ENCODE measurements at regions not wholly inside any gene's neighbourhood (a gene's known extent, or its start where the extent isn't known, plus 50 kb on each side); places are given as distances from the start of the nearest gene placed in this dataset.
"Not testable (repeated sequence)": the region's sequence is repeated elsewhere in the genome, so short reads cannot be mapped to it uniquely, and the experiment has no call there.

DNA sequence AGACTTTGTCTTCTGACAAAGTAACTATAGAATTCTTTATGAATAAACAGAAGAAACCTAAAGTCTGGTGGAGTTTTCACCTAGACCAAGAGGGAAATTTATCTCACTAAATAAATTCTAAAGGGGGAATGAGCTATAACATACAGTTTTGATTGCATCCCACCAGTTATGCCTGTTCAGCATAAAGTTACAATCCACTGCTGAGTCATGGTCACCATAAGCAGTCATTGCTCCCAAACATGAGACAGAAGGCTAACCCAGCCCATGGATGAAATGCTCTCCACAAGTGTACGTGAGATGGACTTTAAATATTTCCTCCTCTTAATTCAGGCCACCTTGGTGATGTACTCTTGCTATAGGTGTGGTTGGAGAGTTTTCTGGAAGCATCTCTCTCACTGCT lies 96.7 kb upstream of the CCT8L2 start:
- H3K4me1 ChIP-seq (ENCODE audit: control insufficient read depth in 2 of 2, insufficient read depth in 2 of 2, low read length in 2 of 2); CTCF ChIA-PET; POLR2A ChIA-PET; H3K27me3 ChIP-seq (ENCODE audit: control insufficient read depth in 2 of 2, insufficient read depth in 2 of 2, low read length in 2 of 2); H3K4me3 ChIP-seq (ENCODE audit: low read length); H3K36me3 ChIP-seq (ENCODE audit: control insufficient read depth in 2 of 3, insufficient read depth in 3 of 3, low read length in 3 of 3); H3K4me3 Mint-ChIP-seq; H3K4me1 Mint-ChIP-seq; H3K27ac ChIP-seq (ENCODE audit: low read depth, low read length); DNase-seq; ATAC-seq; H3K9me3 ChIP-seq (ENCODE audit: control insufficient read depth in 2 of 3, low read length in 3 of 3); H3K27ac Mint-ChIP-seq; H3K36me3 Mint-ChIP-seq; H3K9me3 Mint-ChIP-seq; intact Hi-C loops (cut with micrococcal nuclease): not testable (repeated sequence)
- peaks cover 0 to 18% (median 5%) of the 10 kb centered on the region in 5 donors for H3K27me3 Mint-ChIP-seq

DNA sequence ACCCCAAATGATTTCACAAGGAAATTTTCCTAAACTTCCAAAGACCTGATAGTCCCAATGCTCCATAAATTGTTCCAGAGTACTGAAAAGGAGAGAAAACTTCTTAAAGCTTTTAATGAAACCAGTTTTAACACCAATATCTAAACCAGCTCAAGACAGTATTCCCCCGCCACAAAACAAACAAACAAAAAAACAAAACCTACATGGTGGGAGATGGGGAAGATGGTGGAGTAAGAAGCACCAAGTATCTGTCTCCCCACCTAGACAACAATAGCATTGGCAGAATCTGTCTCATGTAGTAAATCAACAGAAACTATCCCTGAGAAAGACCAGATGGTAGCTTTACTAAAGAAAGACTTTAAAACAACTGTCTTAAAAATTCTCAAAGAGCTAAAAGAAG lies 88.7 kb upstream of the CCT8L2 start:
- H3K27me3 Mint-ChIP-seq = peaks cover 0 to 27% (median 17%) of the 10 kb centered on the region in 5 donors
- H3K4me1 Mint-ChIP-seq; ATAC-seq; H3K27me3 ChIP-seq (ENCODE audit: control insufficient read depth in 2 of 2, insufficient read depth in 2 of 2, low read length in 2 of 2); H3K36me3 ChIP-seq (ENCODE audit: control insufficient read depth in 2 of 3, insufficient read depth in 3 of 3, low read length in 3 of 3); POLR2A ChIA-PET; H3K4me3 Mint-ChIP-seq; H3K9me3 ChIP-seq (ENCODE audit: control insufficient read depth in 2 of 3, low read length in 3 of 3); H3K27ac ChIP-seq (ENCODE audit: low read depth, low read length); H3K27ac Mint-ChIP-seq; intact Hi-C loops (cut with micrococcal nuclease); H3K4me3 ChIP-seq (ENCODE audit: low read length); CTCF ChIA-PET; DNase-seq; H3K4me1 ChIP-seq (ENCODE audit: control insufficient read depth in 2 of 2, insufficient read depth in 2 of 2, low read length in 2 of 2); H3K36me3 Mint-ChIP-seq; H3K9me3 Mint-ChIP-seq: not testable (repeated sequence)

DNA sequence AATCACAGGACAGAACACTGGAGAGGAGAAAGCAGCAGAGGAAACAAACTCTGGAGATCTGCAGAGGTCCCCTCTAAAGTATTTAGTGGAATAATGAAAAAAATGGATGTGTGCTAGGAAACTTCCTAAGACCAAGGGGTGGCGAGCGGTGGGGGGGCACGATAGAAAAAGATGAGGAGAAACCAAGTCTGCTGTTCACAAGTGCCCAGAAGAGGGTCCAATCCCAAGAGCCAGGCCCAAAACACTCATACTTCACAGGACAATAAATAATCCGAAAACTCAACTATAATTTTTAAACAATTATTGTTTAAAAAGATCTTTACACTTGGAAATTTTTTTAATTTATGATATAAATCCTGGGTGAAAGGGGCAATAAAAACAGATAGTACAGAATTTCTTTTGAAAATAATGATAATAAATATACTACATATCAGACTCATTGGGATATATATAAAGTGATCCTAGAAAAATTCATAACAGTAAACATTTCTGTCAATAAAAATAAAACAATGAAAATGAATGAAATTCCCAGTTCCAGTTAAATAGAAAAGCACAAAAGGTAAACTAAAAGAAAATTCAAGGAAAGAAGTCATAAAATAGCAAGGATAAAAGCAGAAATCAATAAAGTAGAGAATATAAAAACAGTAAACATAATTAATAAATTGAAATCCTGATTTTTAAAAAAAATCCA lies 87.7 kb upstream of the CCT8L2 start:
- ATAC-seq, CTCF ChIA-PET: not testable (repeated sequence)
- H3K27me3 Mint-ChIP-seq = peaks cover 0 to 27% (median 17%) of the 10 kb centered on the region in 5 donors

DNA sequence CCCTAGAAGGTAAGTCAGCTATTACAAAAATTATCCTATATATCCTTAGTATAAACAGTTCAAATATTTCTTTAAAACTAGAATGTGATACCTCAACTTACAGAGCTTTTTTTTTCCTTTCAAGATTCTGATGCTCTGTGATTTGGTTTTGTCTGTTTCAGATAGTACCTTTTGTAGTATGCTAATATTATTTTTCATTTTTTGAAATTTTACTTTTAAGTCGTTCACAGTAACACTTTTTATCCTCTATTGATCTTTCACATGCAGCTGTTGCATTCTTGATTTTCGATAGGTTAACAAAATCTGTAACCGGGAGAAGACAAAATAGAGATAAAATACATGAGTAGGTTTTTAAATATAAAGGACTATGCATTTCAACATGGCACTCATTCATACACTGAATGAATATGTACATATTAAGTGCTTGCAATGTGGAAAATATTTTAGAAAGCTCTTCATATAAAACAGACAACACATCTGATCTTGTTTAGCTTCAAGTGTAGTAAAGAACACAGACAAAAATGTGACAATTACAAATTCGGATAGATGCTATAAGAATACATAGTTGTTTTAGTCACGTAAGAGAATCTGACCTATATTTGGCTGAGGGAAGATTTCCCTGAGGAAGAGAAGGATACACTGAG lies 86.7 kb upstream of the CCT8L2 start:
- H3K36me3 Mint-ChIP-seq; intact Hi-C loops (cut with micrococcal nuclease); H3K27ac ChIP-seq (ENCODE audit: low read depth, low read length); H3K36me3 ChIP-seq (ENCODE audit: control insufficient read depth in 2 of 3, insufficient read depth in 3 of 3, low read length in 3 of 3); H3K9me3 ChIP-seq (ENCODE audit: control insufficient read depth in 2 of 3, low read length in 3 of 3); H3K4me3 Mint-ChIP-seq; H3K9me3 Mint-ChIP-seq; H3K4me3 ChIP-seq (ENCODE audit: low read length); H3K4me1 Mint-ChIP-seq; CTCF ChIA-PET; DNase-seq; H3K27me3 ChIP-seq (ENCODE audit: control insufficient read depth in 2 of 2, insufficient read depth in 2 of 2, low read length in 2 of 2); H3K4me1 ChIP-seq (ENCODE audit: control insufficient read depth in 2 of 2, insufficient read depth in 2 of 2, low read length in 2 of 2); POLR2A ChIA-PET; ATAC-seq; H3K27ac Mint-ChIP-seq: not testable (repeated sequence)
- H3K27me3 Mint-ChIP-seq = peaks cover 0 to 27% (median 17%) of the 10 kb centered on the region in 5 donors

More for the DNA sequence above, 87.7 kb upstream of the CCT8L2 start:
- POLR2A ChIA-PET; H3K27me3 ChIP-seq (ENCODE audit: control insufficient read depth in 2 of 2, insufficient read depth in 2 of 2, low read length in 2 of 2); H3K4me1 ChIP-seq (ENCODE audit: control insufficient read depth in 2 of 2, insufficient read depth in 2 of 2, low read length in 2 of 2); H3K4me3 Mint-ChIP-seq; intact Hi-C loops (cut with micrococcal nuclease); H3K27ac Mint-ChIP-seq; H3K27ac ChIP-seq (ENCODE audit: low read depth, low read length); H3K9me3 ChIP-seq (ENCODE audit: control insufficient read depth in 2 of 3, low read length in 3 of 3); H3K9me3 Mint-ChIP-seq; H3K4me3 ChIP-seq (ENCODE audit: low read length); DNase-seq; H3K36me3 Mint-ChIP-seq; H3K36me3 ChIP-seq (ENCODE audit: control insufficient read depth in 2 of 3, insufficient read depth in 3 of 3, low read length in 3 of 3); H3K4me1 Mint-ChIP-seq: not testable (repeated sequence)

DNA sequence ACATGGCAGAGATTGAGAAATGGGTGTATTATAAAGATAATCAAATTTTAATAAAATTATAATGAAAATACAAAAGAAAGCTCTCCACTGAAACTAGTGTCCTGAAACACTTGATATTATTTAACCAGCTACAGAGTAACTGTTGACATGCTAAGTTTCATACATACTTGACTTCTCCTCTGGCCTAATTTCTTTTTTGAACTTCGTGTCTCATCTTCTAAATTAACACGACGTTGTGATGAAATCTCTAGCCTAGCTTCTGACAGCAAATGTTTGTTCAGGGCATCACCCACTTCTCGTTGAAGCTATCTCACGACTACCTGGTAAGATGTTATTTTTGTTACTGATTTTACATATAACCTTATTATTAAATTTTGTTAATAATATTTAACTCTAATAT lies 80.8 kb upstream of the CCT8L2 start:
- H3K4me3 ChIP-seq (ENCODE audit: low read length); CTCF ChIA-PET; H3K27ac Mint-ChIP-seq; H3K4me1 Mint-ChIP-seq; H3K27me3 ChIP-seq (ENCODE audit: control insufficient read depth in 2 of 2, insufficient read depth in 2 of 2, low read length in 2 of 2); H3K27me3 Mint-ChIP-seq; POLR2A ChIA-PET; ATAC-seq; H3K36me3 ChIP-seq (ENCODE audit: control insufficient read depth in 2 of 3, insufficient read depth in 3 of 3, low read length in 3 of 3); H3K9me3 Mint-ChIP-seq; H3K27ac ChIP-seq (ENCODE audit: low read depth, low read length); H3K4me1 ChIP-seq (ENCODE audit: control insufficient read depth in 2 of 2, insufficient read depth in 2 of 2, low read length in 2 of 2); intact Hi-C loops (cut with micrococcal nuclease); H3K9me3 ChIP-seq (ENCODE audit: control insufficient read depth in 2 of 3, low read length in 3 of 3); H3K4me3 Mint-ChIP-seq; DNase-seq; H3K36me3 Mint-ChIP-seq: not testable (repeated sequence)

DNA sequence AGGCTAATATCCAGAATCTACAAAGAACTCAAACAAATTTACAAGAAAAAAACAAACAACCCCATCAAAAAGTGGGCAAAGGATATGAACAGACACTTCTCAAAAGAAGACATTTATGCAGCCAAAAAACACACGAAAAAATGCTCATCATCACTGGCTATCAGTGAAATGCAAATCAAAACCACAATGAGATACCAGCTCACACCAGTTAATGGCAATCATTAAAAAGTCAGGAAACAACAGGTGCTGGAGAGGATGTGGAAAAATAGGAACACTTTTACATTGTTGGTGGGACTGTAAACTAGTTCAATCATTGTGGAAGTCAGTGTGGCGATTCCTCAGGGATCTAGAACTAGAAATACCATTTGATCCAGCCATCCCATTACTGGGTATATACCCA lies 73.0 kb upstream of the CCT8L2 start:
- H3K27ac Mint-ChIP-seq; H3K4me1 Mint-ChIP-seq; H3K36me3 Mint-ChIP-seq; H3K4me1 ChIP-seq (ENCODE audit: control insufficient read depth in 2 of 2, insufficient read depth in 2 of 2, low read length in 2 of 2); POLR2A ChIA-PET; H3K9me3 ChIP-seq (ENCODE audit: control insufficient read depth in 2 of 3, low read length in 3 of 3); H3K4me3 Mint-ChIP-seq; H3K27me3 ChIP-seq (ENCODE audit: control insufficient read depth in 2 of 2, insufficient read depth in 2 of 2, low read length in 2 of 2); H3K36me3 ChIP-seq (ENCODE audit: control insufficient read depth in 2 of 3, insufficient read depth in 3 of 3, low read length in 3 of 3); intact Hi-C loops (cut with micrococcal nuclease); H3K27ac ChIP-seq (ENCODE audit: low read depth, low read length); DNase-seq; H3K4me3 ChIP-seq (ENCODE audit: low read length); H3K27me3 Mint-ChIP-seq; CTCF ChIA-PET; ATAC-seq: not testable (repeated sequence)
- H3K9me3 Mint-ChIP-seq = peaks cover 0 to 14% (median 5%) of the 10 kb centered on the region in 11 donors

DNA sequence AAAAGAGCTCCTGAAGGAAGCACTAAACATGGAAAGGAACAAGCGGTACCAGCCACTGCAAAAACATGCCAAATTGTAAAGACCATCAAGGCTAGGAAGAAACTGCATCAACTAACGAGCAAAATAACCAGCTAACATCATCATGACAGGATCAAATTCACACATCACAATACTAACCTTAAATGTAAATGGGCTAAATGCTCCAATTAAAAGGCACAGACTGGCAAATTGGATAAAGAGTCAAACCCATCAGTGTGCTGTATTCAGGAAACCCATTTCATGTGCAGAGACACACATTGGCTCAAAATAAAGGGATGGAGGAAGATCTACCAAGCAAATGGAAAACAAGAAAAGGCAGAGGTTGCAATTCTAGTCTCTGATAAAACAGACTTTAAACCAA lies 69.7 kb upstream of the CCT8L2 start:
- CTCF ChIA-PET; H3K4me1 ChIP-seq (ENCODE audit: control insufficient read depth in 2 of 2, insufficient read depth in 2 of 2, low read length in 2 of 2); H3K27me3 Mint-ChIP-seq; ATAC-seq; H3K4me3 Mint-ChIP-seq; intact Hi-C loops (cut with micrococcal nuclease); H3K36me3 Mint-ChIP-seq; H3K27me3 ChIP-seq (ENCODE audit: control insufficient read depth in 2 of 2, insufficient read depth in 2 of 2, low read length in 2 of 2); H3K27ac Mint-ChIP-seq; H3K4me3 ChIP-seq (ENCODE audit: low read length); H3K9me3 ChIP-seq (ENCODE audit: control insufficient read depth in 2 of 3, low read length in 3 of 3); H3K4me1 Mint-ChIP-seq; POLR2A ChIA-PET; H3K36me3 ChIP-seq (ENCODE audit: control insufficient read depth in 2 of 3, insufficient read depth in 3 of 3, low read length in 3 of 3); H3K27ac ChIP-seq (ENCODE audit: low read depth, low read length); DNase-seq: not testable (repeated sequence)
- peaks cover 0 to 14% (median 5%) of the 10 kb centered on the region in 11 donors for H3K9me3 Mint-ChIP-seq

Measured in naive thymus-derived CD4-positive, alpha-beta T cell (primary cell).